ENCODE measurements at regions not wholly inside any gene's neighbourhood (a gene's known extent, or its start where the extent isn't known, plus 50 kb on each side); places are given as distances from the start of the nearest gene placed in this dataset.

- no peak for TF ChIP-seq POLR2AphosphoS5 (IDR thresholded peaks at IDR 0.05)
- TF ChIP-seq POLR2A (IDR thresholded peaks at IDR 0.05) = no peak
- TF ChIP-seq, protein P1, sequence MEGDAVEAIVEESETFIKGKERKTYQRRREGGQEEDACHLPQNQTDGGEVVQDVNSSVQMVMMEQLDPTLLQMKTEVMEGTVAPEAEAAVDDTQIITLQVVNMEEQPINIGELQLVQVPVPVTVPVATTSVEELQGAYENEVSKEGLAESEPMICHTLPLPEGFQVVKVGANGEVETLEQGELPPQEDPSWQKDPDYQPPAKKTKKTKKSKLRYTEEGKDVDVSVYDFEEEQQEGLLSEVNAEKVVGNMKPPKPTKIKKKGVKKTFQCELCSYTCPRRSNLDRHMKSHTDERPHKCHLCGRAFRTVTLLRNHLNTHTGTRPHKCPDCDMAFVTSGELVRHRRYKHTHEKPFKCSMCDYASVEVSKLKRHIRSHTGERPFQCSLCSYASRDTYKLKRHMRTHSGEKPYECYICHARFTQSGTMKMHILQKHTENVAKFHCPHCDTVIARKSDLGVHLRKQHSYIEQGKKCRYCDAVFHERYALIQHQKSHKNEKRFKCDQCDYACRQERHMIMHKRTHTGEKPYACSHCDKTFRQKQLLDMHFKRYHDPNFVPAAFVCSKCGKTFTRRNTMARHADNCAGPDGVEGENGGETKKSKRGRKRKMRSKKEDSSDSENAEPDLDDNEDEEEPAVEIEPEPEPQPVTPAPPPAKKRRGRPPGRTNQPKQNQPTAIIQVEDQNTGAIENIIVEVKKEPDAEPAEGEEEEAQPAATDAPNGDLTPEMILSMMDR (IDR thresholded peaks at IDR 0.05) = no peak
- TF ChIP-seq EP300 (IDR thresholded peaks at IDR 0.05) = no peak
- WGBS = 92% methylated on average over 22 of the region's 23 CpGs
- H3K27me3 ChIP-seq = no peaks in the 10 kb centered on the region
- no peak for DNase-seq (ENCODE audit: low spot score in 2 of 2)
- H3K4me1 ChIP-seq = no peaks in the 10 kb centered on the region
- no peak overlapping the region for H3K4me3 ChIP-seq
- H3K36me3 ChIP-seq = no peaks in the 10 kb centered on the region
- no peak overlapping the region for H3K27ac ChIP-seq
- H3K9me3 ChIP-seq = no peaks in the 10 kb centered on the region
Observed at GRCh38 chr10:59025981-59026765, 150.3 kb upstream of the PHYHIPL start.

- no peaks in the 10 kb centered on the region for H3K4me1 ChIP-seq
- WGBS = 77% methylated on average over 5 of the region's 5 CpGs
- no peaks in the 10 kb centered on the region for H3K27me3 ChIP-seq
- H3K36me3 ChIP-seq = no peaks in the 10 kb centered on the region
- H3K9me3 ChIP-seq = no peaks in the 10 kb centered on the region
- TF ChIP-seq POLR2A (IDR thresholded peaks at IDR 0.05) (no peak), EP300 (IDR thresholded peaks at IDR 0.05) (no peak), POLR2AphosphoS5 (IDR thresholded peaks at IDR 0.05) (no peak)
- TF ChIP-seq, protein P1 (IDR thresholded peaks at IDR 0.05) = no peak
- DNase-seq (ENCODE audit: low spot score in 2 of 2) = no peak
- H3K4me3 ChIP-seq = no peak overlapping the region
- H3K27ac ChIP-seq = no peak overlapping the region
Observed at GRCh38 chr10:59027975-59028655, 148.3 kb upstream of the PHYHIPL start.

GRCh38 chr10:59033622-59034021, 142.8 kb upstream of the PHYHIPL start:
- Histone ChIP-seq H3K4me3 (no peak overlapping the region), H3K9me3 (no peaks in the 10 kb centered on the region), H3K27me3 (no peaks in the 10 kb centered on the region), H3K4me1 (no peaks in the 10 kb centered on the region), H3K27ac (no peak overlapping the region), H3K36me3 (no peaks in the 10 kb centered on the region)
- DNase-seq (ENCODE audit: low spot score in 2 of 2) = no peak
- 55% methylated on average over 6 of the region's 6 CpGs for WGBS
- TF ChIP-seq, protein P1 (IDR thresholded peaks at IDR 0.05) = no peak
- TF ChIP-seq POLR2AphosphoS5 (IDR thresholded peaks at IDR 0.05) (no peak), POLR2A (IDR thresholded peaks at IDR 0.05) (no peak)

GRCh38 chr10:59036311-59037017, 140.0 kb upstream of the PHYHIPL start:
- Histone ChIP-seq H3K27me3 (no peaks in the 10 kb centered on the region), H3K4me1 (no peaks in the 10 kb centered on the region), H3K27ac (no peak overlapping the region), H3K4me3 (no peak overlapping the region), H3K36me3 (no peaks in the 10 kb centered on the region), H3K9me3 (no peaks in the 10 kb centered on the region)
- TF ChIP-seq POLR2A (IDR thresholded peaks at IDR 0.05) (no peak), EP300 (IDR thresholded peaks at IDR 0.05) (no peak), POLR2AphosphoS5 (IDR thresholded peaks at IDR 0.05) (no peak)
- TF ChIP-seq, protein P1 (IDR thresholded peaks at IDR 0.05) = no peak
- DNase-seq (ENCODE audit: low spot score in 2 of 2) = no peak
- WGBS = 88% methylated on average over 3 of the region's 3 CpGs

GRCh38 chr10:59037018-59037389, 139.4 kb upstream of the PHYHIPL start:
- Histone ChIP-seq H3K27ac (no peak overlapping the region), H3K9me3 (no peaks in the 10 kb centered on the region), H3K36me3 (no peaks in the 10 kb centered on the region), H3K4me1 (no peaks in the 10 kb centered on the region), H3K4me3 (no peak overlapping the region), H3K27me3 (no peaks in the 10 kb centered on the region)
- DNase-seq (ENCODE audit: low spot score in 2 of 2) = no peak
- TF ChIP-seq EP300 (IDR thresholded peaks at IDR 0.05) = no peak
- TF ChIP-seq, protein P1 (IDR thresholded peaks at IDR 0.05) = no peak
- TF ChIP-seq POLR2AphosphoS5 (IDR thresholded peaks at IDR 0.05) = no peak
- no peak for TF ChIP-seq POLR2A (IDR thresholded peaks at IDR 0.05)
- 88% methylated on average over 2 of the region's 2 CpGs for WGBS

All from suprapubic skin (tissue), 4 donors.